A673 (cell line): ENCODE measurements at regions not wholly inside any gene's neighbourhood (a gene's known extent, or its start where the extent isn't known, plus 50 kb on each side); places are given as distances from the start of the nearest gene placed in this dataset.

Experiments used
- BruUV-seq: library from RNA; stranded (reverse); fragments of 400-500 nt; replicated peaks from 2 replicates; lab custom pipeline; 2021; lab: Mats Ljungman, UMichigan
- CTCF ChIA-PET: fragments of 300-600 bp; sonication (Branson Sonifier 250); formaldehyde crosslinking; loops from one replicate; lab custom pipeline; 2022; ENCODE audit warnings: antibody characterized with exemption; lab: Charles Lee
- POLR2A ChIA-PET: fragments of 300-600 bp; sonication (Branson Sonifier 250); formaldehyde crosslinking; loops from one replicate; lab custom pipeline; 2022; ENCODE audit warnings: antibody characterized with exemption; ENCODE audit not compliant: low non-redundant PET; lab: Charles Lee
- DNase-seq: peaks from one replicate; pipeline ENCODE4 v3.0.0-alpha.2; 2015; ENCODE audit warnings: low spot score
- H3K27ac ChIP-seq: fragments of 200-600 bp; sonication (generic); 2 replicates; pipeline ENCODE4 v1.5.1; 2016; ENCODE audit warnings: mixed run types, low read depth, mild to moderate bottlenecking, mixed read lengths, antibody characterized with exemption, low read length; ENCODE audit not compliant: poor library complexity, severe bottlenecking
- H3K27me3 ChIP-seq: fragments of 200-600 bp; sonication (generic); replicated peaks from 2 replicates; pipeline ENCODE4 v1.6.1; 2017; ENCODE audit warnings: mixed run types, low read depth, mild to moderate bottlenecking, mixed read lengths, antibody characterized with exemption, low read length; ENCODE audit not compliant: insufficient read depth, poor library complexity
- H3K36me3 ChIP-seq: fragments of 200-600 bp; sonication (generic); 2 replicates; pipeline ENCODE4 v1.6.1; 2016; ENCODE audit warnings: mixed run types, mild to moderate bottlenecking, mixed read lengths, antibody characterized with exemption, low read length; ENCODE audit not compliant: insufficient read depth, poor library complexity, severe bottlenecking
- H3K4me1 ChIP-seq: fragments of 200-600 bp; sonication (generic); 2 replicates; pipeline ENCODE4 v1.6.1; 2017; ENCODE audit warnings: mixed run types, mild to moderate bottlenecking, mixed read lengths, antibody characterized with exemption, low read length; ENCODE audit not compliant: insufficient read depth, poor library complexity, severe bottlenecking
- H3K4me3 ChIP-seq: fragments of 200-600 bp; sonication (generic); 2 replicates; pipeline ENCODE4 v1.5.1; 2016; ENCODE audit warnings: low read depth, mixed run types, mild to moderate bottlenecking, mixed read lengths, low read length; ENCODE audit not compliant: poor library complexity, severe bottlenecking
- H3K9me3 ChIP-seq: fragments of 200-600 bp; sonication (generic); 2 replicates; pipeline ENCODE4 v1.6.1; 2016; ENCODE audit warnings: mixed run types, low read depth, mild to moderate bottlenecking, mixed read lengths, antibody characterized with exemption, low read length; ENCODE audit not compliant: poor library complexity, severe bottlenecking
- EZH2 ChIP-seq: fragments of 200-600 bp; sonication (generic); IDR thresholded peaks from 2 replicates; pipeline ENCODE4 v1.6.1; 2017; ENCODE audit warnings: borderline replicate concordance, low read depth, mild to moderate bottlenecking, mixed read lengths, antibody characterized with exemption, low read length; ENCODE audit not compliant: poor library complexity, severe bottlenecking
- intact Hi-C: fragments of 100-400 bp; cut with micrococcal nuclease; formaldehyde crosslinking; loops from one replicate; pipeline ENCODE4 v1.10.0; 2022; ENCODE audit not compliant: unreplicated experiment
- TF ChIP-seq, protein P1 (sequence below): fragments of 300-800, 200-600 bp; sonication (generic); conservative IDR thresholded peaks from 2 replicates; pipeline ENCODE4 v1.5.1; 2017; ENCODE audit warnings: low read depth, mild to moderate bottlenecking, antibody characterized with exemption, low read length, moderate library complexity, mixed read lengths

GRCh38 chr10:90167174-90168064 is 466.0 kb downstream of the KIF20B start:
- CTCF ChIA-PET = no interaction called here
- Histone ChIP-seq H3K4me1 (no peaks in the 10 kb centered on the region), H3K27ac (no peak overlapping the region), H3K9me3 (no peaks in the 10 kb centered on the region), H3K36me3 (no peaks in the 10 kb centered on the region), H3K27me3 (peaks cover 5% of the 10 kb centered on the region), H3K4me3 (no peak overlapping the region)
- no TSS peak for BruUV-seq
- POLR2A ChIA-PET = no interaction called here
- intact Hi-C loops = no loop called here
- TF ChIP-seq, protein P1, sequence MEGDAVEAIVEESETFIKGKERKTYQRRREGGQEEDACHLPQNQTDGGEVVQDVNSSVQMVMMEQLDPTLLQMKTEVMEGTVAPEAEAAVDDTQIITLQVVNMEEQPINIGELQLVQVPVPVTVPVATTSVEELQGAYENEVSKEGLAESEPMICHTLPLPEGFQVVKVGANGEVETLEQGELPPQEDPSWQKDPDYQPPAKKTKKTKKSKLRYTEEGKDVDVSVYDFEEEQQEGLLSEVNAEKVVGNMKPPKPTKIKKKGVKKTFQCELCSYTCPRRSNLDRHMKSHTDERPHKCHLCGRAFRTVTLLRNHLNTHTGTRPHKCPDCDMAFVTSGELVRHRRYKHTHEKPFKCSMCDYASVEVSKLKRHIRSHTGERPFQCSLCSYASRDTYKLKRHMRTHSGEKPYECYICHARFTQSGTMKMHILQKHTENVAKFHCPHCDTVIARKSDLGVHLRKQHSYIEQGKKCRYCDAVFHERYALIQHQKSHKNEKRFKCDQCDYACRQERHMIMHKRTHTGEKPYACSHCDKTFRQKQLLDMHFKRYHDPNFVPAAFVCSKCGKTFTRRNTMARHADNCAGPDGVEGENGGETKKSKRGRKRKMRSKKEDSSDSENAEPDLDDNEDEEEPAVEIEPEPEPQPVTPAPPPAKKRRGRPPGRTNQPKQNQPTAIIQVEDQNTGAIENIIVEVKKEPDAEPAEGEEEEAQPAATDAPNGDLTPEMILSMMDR = no peak
- TF ChIP-seq EZH2 = no peak
- DNase-seq = no peak

- CTCF ChIA-PET = no interaction called here
- intact Hi-C loops = no loop called here
- Histone ChIP-seq H3K4me1 (no peaks in the 10 kb centered on the region), H3K27ac (no peak overlapping the region), H3K4me3 (no peak overlapping the region), H3K27me3 (no peaks in the 10 kb centered on the region), H3K36me3 (no peaks in the 10 kb centered on the region), H3K9me3 (no peaks in the 10 kb centered on the region)
- DNase-seq = no peak
- POLR2A ChIA-PET = no interaction called here
- no peak for TF ChIP-seq EZH2
- TF ChIP-seq, protein P1 = no peak
- no TSS peak for BruUV-seq
Measured at GRCh38 chr10:90168244-90168643, 466.9 kb downstream of the KIF20B start.

DNA sequence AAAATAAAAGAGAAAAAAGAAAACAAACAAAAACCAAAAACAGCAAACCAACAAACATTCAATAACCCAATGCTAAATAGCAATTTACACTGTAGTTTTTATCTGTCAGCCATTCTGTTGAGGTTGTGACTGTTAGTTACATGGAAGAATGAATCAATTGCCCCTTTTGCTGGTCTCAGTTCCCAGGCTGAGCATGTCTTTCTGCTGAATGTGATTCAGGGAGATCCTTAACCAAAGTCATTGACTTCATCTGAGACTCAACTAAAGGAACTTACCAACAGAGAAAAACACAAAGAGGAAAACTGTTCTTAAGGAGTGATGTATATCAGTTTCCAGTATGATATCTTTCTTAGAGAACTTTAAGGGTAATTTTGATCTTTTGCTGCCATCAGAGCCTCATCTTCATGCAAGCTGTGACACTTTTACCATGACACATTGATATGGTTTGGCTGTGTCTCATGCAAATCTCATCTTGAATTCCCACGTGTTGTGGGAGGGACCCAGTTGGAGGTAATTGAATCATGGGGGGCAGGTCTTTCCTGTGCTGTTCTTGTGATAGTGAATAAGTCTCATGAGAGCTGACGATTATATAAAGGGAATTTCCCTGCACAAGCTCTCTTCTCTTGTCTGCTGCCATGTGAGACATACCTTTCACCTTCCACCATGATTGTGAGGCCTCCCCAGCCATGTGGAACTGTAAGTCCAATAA is 469.8 kb downstream of the KIF20B start:
- Histone ChIP-seq H3K36me3 (no peaks in the 10 kb centered on the region), H3K9me3 (no peaks in the 10 kb centered on the region), H3K4me1 (no peaks in the 10 kb centered on the region), H3K27me3 (no peaks in the 10 kb centered on the region), H3K27ac (no peak overlapping the region), H3K4me3 (no peak overlapping the region)
- intact Hi-C loops = no loop called here
- ChIA-PET CTCF (no interaction called here), POLR2A (no interaction called here)
- no peak for TF ChIP-seq EZH2
- TF ChIP-seq, protein P1 = no peak
- no TSS peak for BruUV-seq
- DNase-seq = no peak
